Heart right ventricle (tissue), 16 donors: ENCODE measurements at regions not wholly inside any gene's neighbourhood (a gene's known extent, or its start where the extent isn't known, plus 50 kb on each side); places are given as distances from the start of the nearest gene placed in this dataset.
A peak's percentile ranks its signal among the peaks of the same experiment; 100 is the strongest.
"Not testable (repeated sequence)": the region's sequence is repeated elsewhere in the genome, so short reads cannot be mapped to it uniquely, and the experiment has no call there.

Experiments used
- ATAC-seq, 8 donors: fragments of 200-7000 bp; cut with Tn5 transposase; one replicate each; pipeline ENCODE4 v1.9.1; 2020; ENCODE audit warnings: mild to moderate bottlenecking in 8 of 8, moderate library complexity in 8 of 8, moderate number of reproducible peaks in 1 of 8
- DNase-seq, 2 donors: peaks; one replicate each; pipeline ENCODE4 v3.0.0-alpha.2; 2020
- H3K27ac ChIP-seq, 10 donors: fragments of 200-600 bp; sonication (generic) in 2 of 10; one replicate each; pipeline versions ENCODE4 v1.5.0 to v1.8.0; 2020 to 2022; ENCODE audit warnings: mild to moderate bottlenecking in 3 of 10
- H3K27me3 ChIP-seq, 7 donors: fragments of 200-600 bp; one replicate each; pipeline ENCODE4 v1.8.0; 2021 to 2022; ENCODE audit warnings: mild to moderate bottlenecking in 2 of 7
- H3K36me3 ChIP-seq, 9 donors: fragments of 200-600 bp; sonication (generic) in 1 of 9; one replicate each; pipeline versions ENCODE4 v1.5.0 to v1.8.0; 2020 to 2022; ENCODE audit warnings: mild to moderate bottlenecking in 2 of 9
- H3K4me1 ChIP-seq, 9 donors: fragments of 200-600 bp; sonication (generic) in 1 of 9; one replicate each; pipeline versions ENCODE4 v1.5.0 to v1.8.0; 2020 to 2022; ENCODE audit warnings: mild to moderate bottlenecking in 4 of 9
- H3K4me3 ChIP-seq, 10 donors: fragments of 200-600 bp; sonication (generic) in 2 of 10; one replicate each; pipeline versions ENCODE4 v1.5.0 to v1.8.0; 2020 to 2022; ENCODE audit warnings: mild to moderate bottlenecking in 7 of 10, moderate library complexity in 2 of 10
- H3K9me3 ChIP-seq, 11 donors: fragments of 200-600 bp in 10 of 11; sonication (generic) in 2 of 11; one replicate each; pipeline versions ENCODE4 v1.5.0 to v1.8.0; 2013 to 2022; ENCODE audit warnings: mild to moderate bottlenecking in 2 of 11, control low read depth in 1 of 11, moderate library complexity in 1 of 11
- WGBS, 2 donors: extraction: QIAGEN DNeasy Blood & Tissue Kit; methylation state at CpG; one replicate each; pipeline ENCODE4 v1.1.7; 2013; ENCODE audit warnings: inconsistent platforms in 1 of 2; 5-methylcytosine and 5-hydroxymethylcytosine counted together
- intact Hi-C, 10 donors: fragments of 100-400 bp; cut with DNase I; formaldehyde crosslinking; loops; one replicate each; pipeline versions ENCODE4 v1.11.1 to v1.14.2; 2022
- TF ChIP-seq, protein P1 (sequence below), 9 donors: fragments of 200-600 bp; sonication (generic) in 2 of 9; IDR thresholded peaks; one replicate each; pipeline versions ENCODE4 v1.5.0 to v1.8.0; 2021 to 2022; ENCODE audit warnings: antibody characterized with exemption in 9 of 9, mild to moderate bottlenecking in 5 of 9, moderate library complexity in 1 of 9
- donor health status: Arrhythmogenic right ventricular cardiomyopathy.
- donor health status: ischemic (EF 13 %, LVEDD 7.1; RV severe dilation, severe dysfunction).
- donor health status: healthy with polysubstance abuse.
- donor health status: DM: no; HTN: yes; CAD: no.
- donor health status: DM: no; HTN: no; CAD: no.
- donor health status: ischemic (EF 25% LVEDD 6.9; RV normal size, moderate dysfunction).
- donor health status: ischemic (EF 25% LVEDD 5.7; RV mildly dilated, moderate dysfunction).
- donor health status: healthy.
- donor health status: DM: yes; HTN: yes; CAD: no.
- donor health status: Ischemic cardiomyopathy.
- donor health status: ischemic (EF 35%, LVEDD 5.7; RV mildly dilated, moderate dysfunction).
- donor health status: nonischemic (EF 11% LVEDD 7.7; RV severe dilation, severe dysfunction).
- donor health status: DM: yes; HTN: yes; CAD: no.
- donor health status: PGD.
- donor health status: ischemic (EF 29% LVEDD 5.4; RV normal size, mild dysfunction).
- donor health status: nonischemic (EF 23%, LVEDD 6.1; RV moderate dilation, normal function).

DNA sequence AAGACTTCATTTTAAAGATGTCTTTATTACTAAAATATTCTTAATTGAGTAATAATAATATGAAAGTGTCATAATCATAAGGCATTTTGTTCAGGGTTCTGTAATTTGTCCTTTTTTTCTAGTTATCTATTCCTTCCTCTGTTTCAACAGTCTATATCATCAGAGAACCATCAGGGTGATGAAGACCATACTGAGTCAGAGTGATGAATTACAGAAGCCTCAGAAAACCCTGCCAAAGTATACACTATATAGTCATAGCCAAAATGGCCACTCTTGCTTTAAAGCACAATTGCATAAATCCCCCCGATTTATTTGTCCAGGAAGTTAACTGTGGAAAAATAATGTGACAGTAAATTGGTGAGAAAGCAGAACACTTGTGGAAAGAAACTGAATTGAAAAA is 735.0 kb downstream of the EPHA7 start:
- intact Hi-C loops = no loop called here
- H3K27ac ChIP-seq = no peak overlapping the region
- TF ChIP-seq, protein P1, sequence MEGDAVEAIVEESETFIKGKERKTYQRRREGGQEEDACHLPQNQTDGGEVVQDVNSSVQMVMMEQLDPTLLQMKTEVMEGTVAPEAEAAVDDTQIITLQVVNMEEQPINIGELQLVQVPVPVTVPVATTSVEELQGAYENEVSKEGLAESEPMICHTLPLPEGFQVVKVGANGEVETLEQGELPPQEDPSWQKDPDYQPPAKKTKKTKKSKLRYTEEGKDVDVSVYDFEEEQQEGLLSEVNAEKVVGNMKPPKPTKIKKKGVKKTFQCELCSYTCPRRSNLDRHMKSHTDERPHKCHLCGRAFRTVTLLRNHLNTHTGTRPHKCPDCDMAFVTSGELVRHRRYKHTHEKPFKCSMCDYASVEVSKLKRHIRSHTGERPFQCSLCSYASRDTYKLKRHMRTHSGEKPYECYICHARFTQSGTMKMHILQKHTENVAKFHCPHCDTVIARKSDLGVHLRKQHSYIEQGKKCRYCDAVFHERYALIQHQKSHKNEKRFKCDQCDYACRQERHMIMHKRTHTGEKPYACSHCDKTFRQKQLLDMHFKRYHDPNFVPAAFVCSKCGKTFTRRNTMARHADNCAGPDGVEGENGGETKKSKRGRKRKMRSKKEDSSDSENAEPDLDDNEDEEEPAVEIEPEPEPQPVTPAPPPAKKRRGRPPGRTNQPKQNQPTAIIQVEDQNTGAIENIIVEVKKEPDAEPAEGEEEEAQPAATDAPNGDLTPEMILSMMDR (IDR thresholded peaks at IDR 0.05) = no peak
- H3K4me3 ChIP-seq = no peak overlapping the region
- 60 to 68% methylated on average over 1 of the region's 1 CpG for WGBS, 2 donors
- H3K4me1 ChIP-seq = peaks cover 0 to 9% (median 0%) of the 10 kb centered on the region in 9 donors
- H3K36me3 ChIP-seq = no peaks in the 10 kb centered on the region
- H3K9me3 ChIP-seq = no peaks in the 10 kb centered on the region
- DNase-seq (no peak), ATAC-seq (no peak)
- no peaks in the 10 kb centered on the region for H3K27me3 ChIP-seq

DNA sequence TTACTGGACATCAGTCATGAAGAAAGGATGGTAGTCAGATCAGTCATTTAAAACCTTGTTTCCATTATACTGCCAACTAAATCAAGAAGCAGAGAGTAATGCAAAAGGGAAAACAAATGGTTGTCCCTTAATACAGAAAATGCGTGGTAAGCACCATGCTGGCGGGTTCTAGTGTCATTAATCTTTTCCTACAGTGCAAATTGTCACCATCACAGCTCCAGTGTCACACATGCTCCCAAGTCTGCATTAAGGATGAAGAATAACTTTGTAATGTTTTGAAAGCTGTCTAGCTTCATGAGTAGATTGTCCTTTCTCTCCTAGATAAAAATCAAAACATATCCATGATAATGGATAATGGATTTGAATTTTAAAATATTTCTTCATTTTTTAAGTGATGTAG is 735.6 kb downstream of the EPHA7 start:
- Histone ChIP-seq H3K4me3 (no peak overlapping the region), H3K27me3 (no peaks in the 10 kb centered on the region), H3K27ac (no peak overlapping the region), H3K4me1 (peaks cover 0 to 9% (median 0%) of the 10 kb centered on the region in 9 donors), H3K9me3 (no peaks in the 10 kb centered on the region), H3K36me3 (no peaks in the 10 kb centered on the region)
- TF ChIP-seq, protein P1 (IDR thresholded peaks at IDR 0.05) = no peak
- no peak for DNase-seq
- intact Hi-C loops = no loop called here
- ATAC-seq = no peak
- WGBS, 2 donors = 69 to 83% methylated on average over 2 of the region's 2 CpGs

DNA sequence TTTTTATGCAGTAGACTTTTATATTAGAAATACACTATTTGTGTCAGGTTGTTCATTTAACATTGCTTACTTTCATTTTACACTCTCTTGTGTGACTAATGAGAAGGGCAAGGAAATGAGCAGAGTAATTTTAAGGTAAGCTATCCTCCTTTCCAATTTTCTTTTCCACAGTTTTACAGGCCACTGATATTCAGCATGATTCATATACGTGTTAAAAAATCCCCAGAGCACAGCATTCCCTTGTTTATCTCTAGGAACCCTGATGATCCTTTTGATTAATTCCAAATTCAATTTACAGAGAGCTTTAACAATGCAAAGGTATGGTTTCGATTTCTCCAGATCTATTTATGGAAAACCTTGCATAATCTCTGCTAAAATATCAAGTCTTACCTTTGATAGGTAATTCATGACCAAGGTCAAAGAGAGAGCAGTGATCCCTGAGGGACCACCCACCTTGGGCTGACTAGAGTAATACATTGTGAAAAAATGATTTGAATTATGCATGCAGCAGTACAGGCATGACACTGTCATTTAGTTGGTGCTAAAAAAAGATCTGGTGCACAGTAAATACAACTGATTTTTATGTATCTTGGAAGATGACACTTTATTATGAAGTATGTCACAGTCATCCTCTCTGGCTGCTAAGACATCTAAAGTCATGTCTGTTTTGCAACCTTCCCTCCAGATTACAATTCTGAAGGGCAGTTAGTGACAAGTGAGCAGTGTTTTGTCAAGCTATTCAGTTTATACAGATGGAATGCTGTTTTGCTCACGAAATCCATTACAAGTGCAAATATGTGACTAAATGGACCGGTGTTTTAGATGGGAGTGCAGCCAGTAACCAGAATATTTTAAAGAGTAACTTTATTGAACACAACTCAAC is 736.6 kb downstream of the EPHA7 start:
- H3K4me1 ChIP-seq = peaks cover 0 to 9% (median 0%) of the 10 kb centered on the region in 9 donors
- WGBS, 2 donors = 52 to 58% methylated on average over 4 of the region's 4 CpGs

DNA sequence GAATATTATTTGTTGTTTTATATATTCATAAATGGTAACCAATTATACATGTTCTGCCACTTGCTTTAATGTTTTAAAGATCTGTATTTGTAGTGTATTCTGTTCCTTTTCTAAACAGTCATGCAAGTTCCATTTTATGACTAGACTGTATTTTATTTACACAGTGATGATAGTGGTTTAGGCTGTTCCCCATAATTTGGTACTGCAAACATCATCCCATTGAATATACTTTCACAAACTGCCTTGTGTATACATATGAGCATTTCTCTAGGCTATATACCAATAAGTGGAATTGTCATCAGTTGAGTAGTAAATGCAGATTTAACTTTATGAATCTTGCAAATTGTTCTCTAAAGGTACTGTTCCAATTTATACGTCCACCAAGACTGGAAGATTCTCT is 738.0 kb downstream of the EPHA7 start:
- WGBS, 2 donors = 93 to 96% methylated on average over 1 of the region's 1 CpG

More for the DNA sequence above, 736.6 kb downstream of the EPHA7 start:
- Histone ChIP-seq H3K9me3 (no peaks in the 10 kb centered on the region), H3K27ac (no peak overlapping the region), H3K36me3 (no peaks in the 10 kb centered on the region), H3K4me3 (no peak overlapping the region), H3K27me3 (no peaks in the 10 kb centered on the region)
- TF ChIP-seq, protein P1 (IDR thresholded peaks at IDR 0.05) = no peak
- DNase-seq (no peak), ATAC-seq (no peak)
- intact Hi-C loops = no loop called here

DNA sequence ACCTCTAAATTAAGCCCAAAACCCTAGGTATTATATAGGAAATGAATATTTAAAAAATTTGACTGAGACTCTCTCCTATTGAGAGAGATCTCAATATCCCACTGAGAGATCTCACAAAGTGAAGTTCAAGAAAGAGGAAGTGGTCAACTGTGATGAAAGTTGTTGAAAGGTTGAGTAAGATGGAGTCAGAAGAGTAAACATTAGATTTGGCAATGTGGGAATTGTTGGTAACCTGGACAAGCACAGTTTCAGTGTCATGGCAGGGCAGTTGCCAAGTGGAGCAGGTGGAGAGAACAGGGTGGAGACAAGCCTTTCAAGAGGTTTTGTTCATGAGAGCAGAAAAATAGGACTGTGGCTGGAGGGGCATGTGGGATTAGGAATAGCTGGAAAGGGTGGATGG is 747.9 kb downstream of the EPHA7 start:
- H3K36me3 ChIP-seq, H3K4me1 ChIP-seq, intact Hi-C loops, H3K27ac ChIP-seq, H3K27me3 ChIP-seq, DNase-seq, H3K9me3 ChIP-seq, H3K4me3 ChIP-seq: not testable (repeated sequence)
- peak in 1 of 8 donors; percentile 31 for ATAC-seq

More for the DNA sequence above, 738.0 kb downstream of the EPHA7 start:
- Histone ChIP-seq H3K9me3 (no peaks in the 10 kb centered on the region), H3K4me1 (peaks cover 0 to 9% (median 0%) of the 10 kb centered on the region in 9 donors), H3K4me3 (no peak overlapping the region), H3K27ac (no peak overlapping the region), H3K36me3 (no peaks in the 10 kb centered on the region), H3K27me3 (no peaks in the 10 kb centered on the region)
- no peak for DNase-seq
- TF ChIP-seq, protein P1 (IDR thresholded peaks at IDR 0.05) = no peak
- intact Hi-C loops = no loop called here
- ATAC-seq = no peak
